Mesenchymal stem cell (in vitro differentiated cells and primary cell): ENCODE measurements at regions not wholly inside any gene's neighbourhood (a gene's known extent, or its start where the extent isn't known, plus 50 kb on each side); places are given as distances from the start of the nearest gene placed in this dataset.

ENCODE experiments used
- DNase-seq: peaks from one replicate; pipeline ENCODE4 v3.0.0-alpha.2; 2013
- H2AFZ ChIP-seq: one replicate; pipeline ENCODE4 v1.6.1; 2013; ENCODE audit warnings: low read depth, mild to moderate bottlenecking, control low read depth, inconsistent platforms, low read length, moderate library complexity
- H2AK5ac ChIP-seq: 2 replicates; pipeline ENCODE4 v1.6.1; 2013; ENCODE audit warnings: low read length, moderate library complexity, mild to moderate bottlenecking, inconsistent platforms; ENCODE audit not compliant: severe bottlenecking
- H2BK120ac ChIP-seq: one replicate; pipeline ENCODE4 v1.6.1; 2013; ENCODE audit warnings: low read depth, mild to moderate bottlenecking, inconsistent platforms, low read length, moderate library complexity
- H2BK12ac ChIP-seq, 2 experiments: one replicate each; pipeline ENCODE4 v1.6.1; 2013; ENCODE audit warnings: inconsistent platforms in 2 of 2, low read length in 2 of 2, mild to moderate bottlenecking in 2 of 2, moderate library complexity in 2 of 2, control low read depth in 1 of 2
- H2BK15ac ChIP-seq: one replicate; pipeline ENCODE4 v1.6.1; 2013; ENCODE audit warnings: mild to moderate bottlenecking, low read depth, inconsistent platforms; ENCODE audit not compliant: poor library complexity, severe bottlenecking
- H2BK5ac ChIP-seq: 2 replicates; pipeline ENCODE4 v1.6.1; 2013; ENCODE audit warnings: low read depth, mild to moderate bottlenecking, low read length, control low read depth, inconsistent platforms; ENCODE audit not compliant: poor library complexity, severe bottlenecking
- H3K14ac ChIP-seq, 2 experiments: one replicate each; pipeline ENCODE4 v1.6.1; 2013; ENCODE audit warnings: inconsistent platforms in 2 of 2, low read length in 2 of 2, control low read depth in 1 of 2, mild to moderate bottlenecking in 1 of 2, moderate library complexity in 1 of 2
- H3K18ac ChIP-seq, 2 experiments: one replicate each; pipeline ENCODE4 v1.6.1; 2013; ENCODE audit warnings: inconsistent platforms in 2 of 2, low read length in 2 of 2, control low read depth in 1 of 2, low read depth in 1 of 2, mild to moderate bottlenecking in 1 of 2
- H3K23ac ChIP-seq, 2 experiments: one replicate each; pipeline ENCODE4 v1.6.1; 2013; ENCODE audit warnings: inconsistent platforms in 2 of 2, low read length in 2 of 2, mild to moderate bottlenecking in 2 of 2, moderate library complexity in 2 of 2, control low read depth in 1 of 2
- H3K27ac ChIP-seq: 2 replicates; pipeline ENCODE4 v1.5.1; 2013; ENCODE audit warnings: mild to moderate bottlenecking, moderate library complexity, low read length, control low read depth, inconsistent platforms; ENCODE audit not compliant: poor library complexity, severe bottlenecking
- H3K27me3 ChIP-seq, 2 experiments: 2 replicates each; pipeline versions ENCODE4 v1.6.1 to v1.7.0; 2013; ENCODE audit warnings: low read length in 2 of 2, mild to moderate bottlenecking in 2 of 2, moderate library complexity in 2 of 2, control low read depth in 1 of 2, inconsistent platforms in 1 of 2; ENCODE audit not compliant: control insufficient read depth in 1 of 2, insufficient read depth in 1 of 2
- H3K36me3 ChIP-seq, 2 experiments: 2 replicates each; pipeline versions ENCODE4 v1.6.1 to v1.7.0; 2013; ENCODE audit warnings: low read length in 2 of 2, control low read depth in 1 of 2, inconsistent platforms in 1 of 2, low read depth in 1 of 2, mild to moderate bottlenecking in 1 of 2; ENCODE audit not compliant: insufficient read depth in 2 of 2, control insufficient read depth in 1 of 2
- H3K4ac ChIP-seq, 2 experiments: one replicate each; pipeline ENCODE4 v1.6.1; 2013; ENCODE audit warnings: inconsistent platforms in 2 of 2, low read length in 2 of 2, mild to moderate bottlenecking in 2 of 2, moderate library complexity in 2 of 2, control low read depth in 1 of 2, low read depth in 1 of 2
- H3K4me1 ChIP-seq: 2 replicates; pipeline ENCODE4 v1.6.1; 2013; ENCODE audit warnings: low read depth, low read length, control low read depth; ENCODE audit not compliant: control insufficient read depth, insufficient read depth
- H3K4me2 ChIP-seq: 2 replicates; pipeline ENCODE4 v1.6.1; 2013; ENCODE audit warnings: low read length, mild to moderate bottlenecking, inconsistent platforms; ENCODE audit not compliant: poor library complexity, severe bottlenecking
- H3K4me3 ChIP-seq, 2 experiments: 2 replicates each; pipeline versions ENCODE4 v1.5.1 to v1.7.0; 2013; ENCODE audit warnings: low read length in 2 of 2, mild to moderate bottlenecking in 2 of 2, control low read depth in 1 of 2, low read depth in 1 of 2; ENCODE audit not compliant: insufficient read depth in 1 of 2
- H3K79me1 ChIP-seq: replicated peaks from 2 replicates; pipeline ENCODE4 v1.6.1; 2013; ENCODE audit warnings: mild to moderate bottlenecking, control low read depth, low read length, inconsistent platforms; ENCODE audit not compliant: poor library complexity, severe bottlenecking
- H3K9ac ChIP-seq: 2 replicates; pipeline ENCODE4 v1.7.0; 2013; ENCODE audit warnings: mild to moderate bottlenecking, low read length, moderate library complexity
- H3K9me3 ChIP-seq: 2 replicates; pipeline ENCODE4 v1.7.0; 2013; ENCODE audit warnings: mild to moderate bottlenecking, low read length; ENCODE audit not compliant: control insufficient read depth
- H4K8ac ChIP-seq: one replicate; pipeline ENCODE4 v1.6.1; 2013; ENCODE audit warnings: inconsistent platforms, mild to moderate bottlenecking, low read length, moderate library complexity
- H4K91ac ChIP-seq: one replicate; pipeline ENCODE4 v1.6.1; 2013; ENCODE audit warnings: mild to moderate bottlenecking, low read length, inconsistent platforms
- WGBS: methylation state at CpG from one replicate; pipeline ENCODE4 v1.1.7; 2013; ENCODE audit warnings: mixed read lengths; 5-methylcytosine and 5-hydroxymethylcytosine counted together

GRCh38 chr2:143975216-143975615 lies 544.7 kb downstream of the ZEB2 start:
- Histone ChIP-seq H3K14ac (no peak overlapping the region), H3K4me1 (no peaks in the 10 kb centered on the region), H3K9ac (no peak overlapping the region), H2BK15ac (no peak overlapping the region), H3K4ac (no peak overlapping the region), H2AK5ac (no peak overlapping the region), H3K4me2 (no peak overlapping the region), H3K4me3 (no peak overlapping the region), H3K27ac (no peak overlapping the region), H3K9me3 (no peaks in the 10 kb centered on the region), H3K79me1 (no peaks in the 10 kb centered on the region), H3K23ac (no peak overlapping the region), H3K27me3 (no peaks in the 10 kb centered on the region), H2AFZ (no peak overlapping the region), H3K18ac (no peak overlapping the region), H2BK12ac (no peak overlapping the region), H3K36me3 (no peaks in the 10 kb centered on the region), H4K8ac (no peak overlapping the region), H2BK5ac (no peak overlapping the region), H2BK120ac (no peak overlapping the region), H4K91ac (no peak overlapping the region)
- WGBS, result 86% methylated on average over 1 of the region's 1 CpG
- DNase-seq, result no peak

- Histone ChIP-seq H2BK15ac (no peak overlapping the region), H2BK5ac (no peak overlapping the region), H3K4ac (no peak overlapping the region), H3K23ac (no peak overlapping the region), H4K8ac (no peak overlapping the region), H3K4me2 (no peak overlapping the region), H3K4me1 (no peaks in the 10 kb centered on the region), H2BK120ac (no peak overlapping the region), H3K36me3 (no peaks in the 10 kb centered on the region), H3K14ac (no peak overlapping the region), H2AK5ac (no peak overlapping the region), H2BK12ac (no peak overlapping the region), H3K27me3 (no peaks in the 10 kb centered on the region), H3K9ac (no peak overlapping the region), H3K4me3 (no peak overlapping the region), H3K9me3 (no peaks in the 10 kb centered on the region), H2AFZ (no peak overlapping the region), H3K79me1 (no peaks in the 10 kb centered on the region), H3K18ac (no peak overlapping the region), H3K27ac (no peak overlapping the region), H4K91ac (no peak overlapping the region)
- DNase-seq, result peak; percentile 33
- WGBS, result 100% methylated on average over 1 of the region's 1 CpG
Measured at GRCh38 chr2:143974262-143974661, 545.7 kb downstream of the ZEB2 start.

GRCh38 chr2:143968860-143969259 lies 551.1 kb downstream of the ZEB2 start:
- H3K4me2 ChIP-seq, result no peak overlapping the region
- no peak for DNase-seq
- no peaks in the 10 kb centered on the region for H3K36me3 ChIP-seq
- no peak overlapping the region for H4K8ac ChIP-seq
- no peak overlapping the region for H3K18ac ChIP-seq
- H3K4ac ChIP-seq, result no peak overlapping the region
- H3K4me1 ChIP-seq, result no peaks in the 10 kb centered on the region
- H3K27ac ChIP-seq, result no peak overlapping the region
- H3K14ac ChIP-seq, result no peak overlapping the region
- H3K9ac ChIP-seq, result no peak overlapping the region
- no peak overlapping the region for H3K4me3 ChIP-seq
- H2AFZ ChIP-seq, result no peak overlapping the region
- H3K79me1 ChIP-seq, result no peaks in the 10 kb centered on the region
- WGBS, result 99% methylated on average over 2 of the region's 2 CpGs
- no peak overlapping the region for H2AK5ac ChIP-seq
- H2BK5ac ChIP-seq, result no peak overlapping the region
- H2BK15ac ChIP-seq, result no peak overlapping the region
- H2BK120ac ChIP-seq, result no peak overlapping the region
- no peaks in the 10 kb centered on the region for H3K9me3 ChIP-seq
- no peak overlapping the region for H4K91ac ChIP-seq
- H3K23ac ChIP-seq, result no peak overlapping the region
- H2BK12ac ChIP-seq, result no peak overlapping the region
- H3K27me3 ChIP-seq, result no peaks in the 10 kb centered on the region

- Histone ChIP-seq H3K23ac (no peak overlapping the region), H2AK5ac (no peak overlapping the region), H3K9ac (no peak overlapping the region), H2AFZ (no peak overlapping the region), H3K4me2 (no peak overlapping the region), H4K8ac (no peak overlapping the region), H3K27ac (no peak overlapping the region), H2BK12ac (no peak overlapping the region), H2BK120ac (no peak overlapping the region), H3K4ac (no peak overlapping the region), H2BK15ac (no peak overlapping the region), H3K18ac (no peak overlapping the region), H3K36me3 (no peaks in the 10 kb centered on the region), H4K91ac (no peak overlapping the region), H3K4me1 (no peaks in the 10 kb centered on the region), H3K27me3 (no peaks in the 10 kb centered on the region), H3K14ac (no peak overlapping the region), H3K4me3 (no peak overlapping the region), H2BK5ac (no peak overlapping the region), H3K9me3 (no peaks in the 10 kb centered on the region), H3K79me1 (no peaks in the 10 kb centered on the region)
- 85% methylated on average over 3 of the region's 4 CpGs for WGBS
- DNase-seq, result no peak
Measured at GRCh38 chr2:143968360-143968759, 551.6 kb downstream of the ZEB2 start.
